Fibroblast of lung (primary cell): ENCODE measurements at regions not wholly inside any gene's neighbourhood (a gene's known extent, or its start where the extent isn't known, plus 50 kb on each side); places are given as distances from the start of the nearest gene placed in this dataset.

ENCODE experiments used
- DNase-seq, 2 donors: peaks; one replicate each; pipeline versions ENCODE4 v3.0.0 to v3.0.0-alpha.2; 2010; ENCODE audit warnings: low read depth in 2 of 2
- H2AFZ ChIP-seq: 2 replicates; pipeline ENCODE4 v1.5.1; 2012; ENCODE audit warnings: low read length, control low read depth, inconsistent platforms
- H3K27ac ChIP-seq: 2 replicates; pipeline ENCODE4 v1.5.1; 2011; ENCODE audit warnings: low read length, control low read depth; ENCODE audit not compliant: insufficient read depth
- H3K27me3 ChIP-seq: 2 replicates; pipeline ENCODE4 v1.5.1; 2011; ENCODE audit warnings: mild to moderate bottlenecking, low read length; ENCODE audit not compliant: control insufficient read depth, insufficient read depth
- H3K36me3 ChIP-seq: 2 replicates; pipeline ENCODE4 v1.5.1; 2011; ENCODE audit warnings: low read length; ENCODE audit not compliant: control insufficient read depth, insufficient read depth
- H3K4me1 ChIP-seq: 2 replicates; pipeline ENCODE4 v1.5.1; 2011; ENCODE audit warnings: low read length; ENCODE audit not compliant: control insufficient read depth, insufficient read depth; ENCODE audit errors: extremely low read depth
- H3K4me2 ChIP-seq: 2 replicates; pipeline ENCODE4 v1.5.1; 2011; ENCODE audit warnings: low read length, control low read depth; ENCODE audit not compliant: insufficient read depth; ENCODE audit errors: extremely low read depth
- H3K4me3 ChIP-seq, 4 experiments: fragments of 200-600 bp in 1 of 4; sonication (generic) in 1 of 4; replicated peaks in 1 of 4; 2 replicates each; pipeline ENCODE4 v1.5.1; 2011 to 2016; ENCODE audit warnings: low read length in 4 of 4, low read depth in 3 of 4, mild to moderate bottlenecking in 3 of 4, control low read depth in 2 of 4, inconsistent platforms in 1 of 4, mixed read lengths in 1 of 4; ENCODE audit not compliant: insufficient read depth in 1 of 4; ENCODE audit errors: control extremely low read depth in 1 of 4
- H3K79me2 ChIP-seq: 2 replicates; pipeline ENCODE4 v1.5.1; 2012; ENCODE audit warnings: mild to moderate bottlenecking, low read length, inconsistent platforms; ENCODE audit not compliant: control insufficient read depth, insufficient read depth
- H3K9ac ChIP-seq: 2 replicates; pipeline ENCODE4 v1.5.1; 2011; ENCODE audit warnings: mild to moderate bottlenecking, low read length, control low read depth; ENCODE audit not compliant: insufficient read depth
- H3K9me3 ChIP-seq: 2 replicates; pipeline ENCODE4 v1.5.1; 2012; ENCODE audit warnings: low read depth, low read length; ENCODE audit not compliant: control insufficient read depth, insufficient read depth
- H4K20me1 ChIP-seq: 2 replicates; pipeline ENCODE4 v1.5.1; 2011; ENCODE audit warnings: low read length; ENCODE audit not compliant: control insufficient read depth, insufficient read depth; ENCODE audit errors: extremely low read depth
- EZH2 ChIP-seq: IDR thresholded peaks from 2 replicates; pipeline ENCODE4 v1.5.1; 2012; ENCODE audit warnings: low read length, control low read depth, mild to moderate bottlenecking; ENCODE audit errors: missing control alignments
- TF ChIP-seq, protein P1 (sequence below), 2 donors: IDR thresholded peaks in 1 of 2; conservative IDR thresholded peaks in 1 of 2; 1 replicate in 1 of 2; 2 replicates in 1 of 2; pipeline ENCODE4 v1.5.1; 2011 to 2012; ENCODE audit warnings: low read length in 2 of 2, control low read depth in 1 of 2, inconsistent platforms in 1 of 2, low read depth in 1 of 2, mild to moderate bottlenecking in 1 of 2

DNA sequence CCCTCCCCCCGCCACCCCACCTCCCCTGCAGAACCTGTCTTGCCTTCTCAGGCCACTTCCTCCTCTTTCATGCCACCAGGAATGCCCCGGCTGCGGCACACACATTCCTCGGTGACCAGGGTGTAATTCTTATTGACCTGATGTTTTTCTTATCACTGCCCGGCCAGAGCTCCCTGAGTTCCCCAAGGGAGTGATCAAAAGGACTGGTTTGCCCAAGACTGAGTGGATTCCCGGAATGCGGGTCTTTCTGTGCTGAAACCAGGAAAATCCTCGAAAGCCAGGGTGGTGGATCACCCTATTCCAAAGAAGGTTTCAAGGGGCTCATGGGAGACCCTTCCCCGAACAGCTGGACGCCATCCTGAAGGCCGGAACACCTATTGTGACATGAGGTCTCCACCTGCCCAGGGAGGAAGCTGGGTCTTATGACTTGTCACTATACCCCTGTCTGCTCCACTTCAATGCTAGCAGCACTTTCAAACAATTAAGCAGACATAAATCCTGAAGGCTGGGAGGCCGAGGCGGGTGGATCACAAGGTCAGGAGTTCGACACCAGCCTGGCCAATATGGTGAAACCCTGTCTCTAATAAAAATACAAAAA, 53.0 kb upstream of the RPL38 start:
- Histone ChIP-seq H3K36me3 (no peaks in the 10 kb centered on the region), H3K9ac (no peak overlapping the region), H2AFZ (no peak overlapping the region), H3K9me3 (no peaks in the 10 kb centered on the region), H3K27ac (no peak overlapping the region), H3K4me1 (no peaks in the 10 kb centered on the region), H3K4me3 (no peak overlapping the region), H3K27me3 (no peaks in the 10 kb centered on the region), H4K20me1 (no peaks in the 10 kb centered on the region), H3K79me2 (no peaks in the 10 kb centered on the region), H3K4me2 (no peak overlapping the region)
- TF ChIP-seq, protein P1, sequence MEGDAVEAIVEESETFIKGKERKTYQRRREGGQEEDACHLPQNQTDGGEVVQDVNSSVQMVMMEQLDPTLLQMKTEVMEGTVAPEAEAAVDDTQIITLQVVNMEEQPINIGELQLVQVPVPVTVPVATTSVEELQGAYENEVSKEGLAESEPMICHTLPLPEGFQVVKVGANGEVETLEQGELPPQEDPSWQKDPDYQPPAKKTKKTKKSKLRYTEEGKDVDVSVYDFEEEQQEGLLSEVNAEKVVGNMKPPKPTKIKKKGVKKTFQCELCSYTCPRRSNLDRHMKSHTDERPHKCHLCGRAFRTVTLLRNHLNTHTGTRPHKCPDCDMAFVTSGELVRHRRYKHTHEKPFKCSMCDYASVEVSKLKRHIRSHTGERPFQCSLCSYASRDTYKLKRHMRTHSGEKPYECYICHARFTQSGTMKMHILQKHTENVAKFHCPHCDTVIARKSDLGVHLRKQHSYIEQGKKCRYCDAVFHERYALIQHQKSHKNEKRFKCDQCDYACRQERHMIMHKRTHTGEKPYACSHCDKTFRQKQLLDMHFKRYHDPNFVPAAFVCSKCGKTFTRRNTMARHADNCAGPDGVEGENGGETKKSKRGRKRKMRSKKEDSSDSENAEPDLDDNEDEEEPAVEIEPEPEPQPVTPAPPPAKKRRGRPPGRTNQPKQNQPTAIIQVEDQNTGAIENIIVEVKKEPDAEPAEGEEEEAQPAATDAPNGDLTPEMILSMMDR (conservative IDR thresholded peaks at IDR 0.05 in 1 of 2, IDR thresholded peaks at IDR 0.05 in 1 of 2; ENCODE audit: low read depth in 1 of 2, low read length in 2 of 2): no peak
- no peak for TF ChIP-seq EZH2
- DNase-seq: no peak

DNA sequence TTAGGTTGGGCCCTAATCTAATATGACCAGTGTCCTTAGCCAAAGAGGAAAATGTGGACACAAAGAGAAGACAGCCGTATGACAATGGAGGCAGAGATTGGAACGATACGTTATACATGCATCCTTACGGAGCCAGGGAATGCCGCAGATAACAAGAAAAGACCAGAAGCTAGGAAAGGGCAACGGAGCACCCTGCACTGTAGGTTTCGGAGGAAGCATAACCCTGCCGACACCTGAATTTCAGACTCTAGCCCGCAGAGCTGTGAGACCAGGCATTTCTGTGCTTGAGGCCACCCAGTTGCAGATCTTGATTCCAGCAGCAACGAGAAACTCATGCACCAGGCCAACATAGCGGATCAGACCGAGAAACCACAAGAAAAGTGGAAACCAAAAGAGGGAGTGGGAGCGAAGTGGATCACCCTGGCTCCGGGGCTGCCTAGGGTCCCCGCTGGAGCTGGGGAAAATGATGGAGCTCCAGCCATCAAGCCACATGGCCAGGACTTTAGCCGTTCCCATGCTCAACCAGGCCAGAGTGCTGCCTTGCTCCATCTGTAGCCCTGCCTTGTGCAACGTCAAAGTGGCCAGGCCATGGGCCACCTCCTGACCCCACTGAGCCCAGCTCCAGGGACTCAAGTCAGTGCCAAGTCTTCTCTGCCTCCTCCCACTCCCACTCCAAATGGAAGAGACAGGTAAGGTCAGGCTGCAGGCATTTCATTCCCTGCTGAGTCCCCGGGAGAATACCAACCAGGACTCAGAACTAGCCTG, 51.7 kb upstream of the RPL38 start:
- H3K36me3 ChIP-seq: no peaks in the 10 kb centered on the region
- no peaks in the 10 kb centered on the region for H3K79me2 ChIP-seq
- no peaks in the 10 kb centered on the region for H3K9me3 ChIP-seq
- H3K4me2 ChIP-seq: no peak overlapping the region
- no peak overlapping the region for H3K9ac ChIP-seq
- H4K20me1 ChIP-seq: no peaks in the 10 kb centered on the region
- H3K4me1 ChIP-seq: no peaks in the 10 kb centered on the region
- no peaks in the 10 kb centered on the region for H3K27me3 ChIP-seq
- no peak overlapping the region for H2AFZ ChIP-seq
- no peak overlapping the region for H3K4me3 ChIP-seq
- TF ChIP-seq EZH2: no peak
- TF ChIP-seq, protein P1 (conservative IDR thresholded peaks at IDR 0.05 in 1 of 2, IDR thresholded peaks at IDR 0.05 in 1 of 2; ENCODE audit: low read depth in 1 of 2, low read length in 2 of 2): no peak
- DNase-seq: no peak
- H3K27ac ChIP-seq: no peak overlapping the region

DNA sequence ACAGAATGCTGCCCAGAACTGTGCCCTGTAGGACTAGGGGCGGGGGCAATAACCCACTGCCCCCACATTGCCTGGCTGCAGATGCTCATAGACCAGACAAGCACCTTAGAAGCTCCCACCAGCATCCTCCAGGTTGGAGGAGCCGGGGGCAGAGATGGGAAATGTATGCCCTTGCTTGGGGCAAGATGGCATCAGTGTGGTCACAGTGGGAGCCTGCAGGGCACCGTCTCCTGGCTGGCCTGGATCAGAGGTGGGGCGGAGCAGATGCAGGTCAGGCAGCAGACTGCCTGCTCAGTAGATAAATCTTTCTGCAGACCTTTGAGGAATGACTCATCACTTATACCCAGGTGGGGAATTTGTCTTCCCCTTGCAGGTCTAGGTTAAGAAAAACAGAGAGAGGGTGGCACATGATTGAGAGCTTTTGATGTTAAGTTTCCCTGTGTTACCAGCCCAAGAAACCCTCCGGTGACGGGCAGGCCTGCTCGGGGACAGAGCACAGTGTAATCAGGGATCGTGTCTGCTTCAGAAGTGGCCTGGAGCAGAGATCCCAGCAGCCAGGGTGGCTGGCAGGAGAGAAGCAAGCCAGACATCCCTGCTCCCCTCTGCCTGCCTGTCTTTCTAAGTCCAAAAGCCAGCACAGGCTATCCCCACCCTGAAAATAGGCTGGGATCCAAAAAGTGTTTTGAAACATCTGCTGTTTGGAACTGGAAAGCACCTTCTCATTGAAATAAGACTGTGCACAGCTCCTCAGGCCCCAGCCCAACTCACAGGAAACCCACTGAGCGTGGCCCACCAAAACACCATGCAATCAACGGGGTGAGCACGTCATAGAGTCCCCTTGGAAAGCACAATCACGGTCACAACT, 50.7 kb upstream of the RPL38 start:
- Histone ChIP-seq H3K4me1 (no peaks in the 10 kb centered on the region), H4K20me1 (no peaks in the 10 kb centered on the region), H3K79me2 (no peaks in the 10 kb centered on the region), H2AFZ (no peak overlapping the region), H3K9me3 (no peaks in the 10 kb centered on the region), H3K4me2 (no peak overlapping the region), H3K36me3 (no peaks in the 10 kb centered on the region), H3K27me3 (no peaks in the 10 kb centered on the region), H3K4me3 (no peak overlapping the region), H3K9ac (no peak overlapping the region), H3K27ac (no peak overlapping the region)
- no peak for TF ChIP-seq EZH2
- TF ChIP-seq, protein P1 (conservative IDR thresholded peaks at IDR 0.05 in 1 of 2, IDR thresholded peaks at IDR 0.05 in 1 of 2; ENCODE audit: low read depth in 1 of 2, low read length in 2 of 2): no peak
- no peak for DNase-seq
